PFSK-1 (cell line): ENCODE measurements at regions not wholly inside any gene's neighbourhood (a gene's known extent, or its start where the extent isn't known, plus 50 kb on each side); places are given as distances from the start of the nearest gene placed in this dataset.

ENCODE experiments used
- FOXP2 ChIP-seq: optimal IDR thresholded peaks from 2 replicates; pipeline ENCODE3; 2011; ENCODE audit warnings: borderline replicate concordance, control low read depth, inconsistent platforms; ENCODE audit not compliant: insufficient read depth; ENCODE audit errors: extremely low read length, extremely low read depth
- POLR2AphosphoS5 ChIP-seq: IDR thresholded peaks from 2 replicates; pipeline ENCODE4 v1.6.1; 2012; ENCODE audit warnings: low read depth, mild to moderate bottlenecking, control low read depth, low read length, moderate library complexity
- SIN3A ChIP-seq: IDR thresholded peaks from 2 replicates; pipeline ENCODE4 v1.6.1; 2012; ENCODE audit warnings: mild to moderate bottlenecking, low read length, moderate library complexity, borderline replicate concordance; ENCODE audit not compliant: insufficient read depth
- TAF1 ChIP-seq: IDR thresholded peaks from 2 replicates; pipeline ENCODE4 v1.6.1; 2012; ENCODE audit warnings: low read length, control low read depth, borderline replicate concordance; ENCODE audit not compliant: insufficient read depth
- TF ChIP-seq, protein P1 (sequence below), 2 experiments: IDR thresholded peaks; 2 replicates each; pipeline versions ENCODE4 v1.6.1 to v1.8.0; 2011 to 2012; ENCODE audit warnings: low read depth in 2 of 2, low read length in 2 of 2, control low read depth in 1 of 2, inconsistent platforms in 1 of 2, mild to moderate bottlenecking in 1 of 2, moderate library complexity in 1 of 2; ENCODE audit not compliant: insufficient read depth in 1 of 2

DNA sequence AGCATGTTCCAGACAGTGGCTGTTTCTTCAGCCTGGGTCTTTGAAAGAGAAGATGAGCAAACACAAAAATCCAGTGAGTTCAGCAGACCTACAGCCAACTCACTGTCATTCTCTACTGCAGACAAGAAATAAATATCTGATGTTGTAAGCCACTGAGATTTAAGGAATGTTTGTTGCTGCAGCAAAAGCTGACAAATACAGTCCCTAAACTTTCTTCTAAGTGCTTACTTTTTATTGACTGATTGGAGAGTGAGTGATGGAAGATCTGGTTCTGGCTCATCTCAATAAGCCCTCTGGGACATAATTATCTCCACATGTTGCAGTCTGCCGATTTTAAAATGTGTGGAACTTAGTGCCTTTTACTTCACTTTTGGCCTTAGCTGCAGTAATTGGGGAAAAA lies 69.9 kb upstream of the LMNB1 start:
- TF ChIP-seq TAF1 (no peak), SIN3A (no peak), FOXP2 (no peak), POLR2AphosphoS5 (no peak)
- TF ChIP-seq, protein P1, sequence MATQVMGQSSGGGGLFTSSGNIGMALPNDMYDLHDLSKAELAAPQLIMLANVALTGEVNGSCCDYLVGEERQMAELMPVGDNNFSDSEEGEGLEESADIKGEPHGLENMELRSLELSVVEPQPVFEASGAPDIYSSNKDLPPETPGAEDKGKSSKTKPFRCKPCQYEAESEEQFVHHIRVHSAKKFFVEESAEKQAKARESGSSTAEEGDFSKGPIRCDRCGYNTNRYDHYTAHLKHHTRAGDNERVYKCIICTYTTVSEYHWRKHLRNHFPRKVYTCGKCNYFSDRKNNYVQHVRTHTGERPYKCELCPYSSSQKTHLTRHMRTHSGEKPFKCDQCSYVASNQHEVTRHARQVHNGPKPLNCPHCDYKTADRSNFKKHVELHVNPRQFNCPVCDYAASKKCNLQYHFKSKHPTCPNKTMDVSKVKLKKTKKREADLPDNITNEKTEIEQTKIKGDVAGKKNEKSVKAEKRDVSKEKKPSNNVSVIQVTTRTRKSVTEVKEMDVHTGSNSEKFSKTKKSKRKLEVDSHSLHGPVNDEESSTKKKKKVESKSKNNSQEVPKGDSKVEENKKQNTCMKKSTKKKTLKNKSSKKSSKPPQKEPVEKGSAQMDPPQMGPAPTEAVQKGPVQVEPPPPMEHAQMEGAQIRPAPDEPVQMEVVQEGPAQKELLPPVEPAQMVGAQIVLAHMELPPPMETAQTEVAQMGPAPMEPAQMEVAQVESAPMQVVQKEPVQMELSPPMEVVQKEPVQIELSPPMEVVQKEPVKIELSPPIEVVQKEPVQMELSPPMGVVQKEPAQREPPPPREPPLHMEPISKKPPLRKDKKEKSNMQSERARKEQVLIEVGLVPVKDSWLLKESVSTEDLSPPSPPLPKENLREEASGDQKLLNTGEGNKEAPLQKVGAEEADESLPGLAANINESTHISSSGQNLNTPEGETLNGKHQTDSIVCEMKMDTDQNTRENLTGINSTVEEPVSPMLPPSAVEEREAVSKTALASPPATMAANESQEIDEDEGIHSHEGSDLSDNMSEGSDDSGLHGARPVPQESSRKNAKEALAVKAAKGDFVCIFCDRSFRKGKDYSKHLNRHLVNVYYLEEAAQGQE (IDR thresholded peaks at IDR 0.05; ENCODE audit: insufficient read depth in 1 of 2, low read depth in 2 of 2, low read length in 2 of 2), result no peak

DNA sequence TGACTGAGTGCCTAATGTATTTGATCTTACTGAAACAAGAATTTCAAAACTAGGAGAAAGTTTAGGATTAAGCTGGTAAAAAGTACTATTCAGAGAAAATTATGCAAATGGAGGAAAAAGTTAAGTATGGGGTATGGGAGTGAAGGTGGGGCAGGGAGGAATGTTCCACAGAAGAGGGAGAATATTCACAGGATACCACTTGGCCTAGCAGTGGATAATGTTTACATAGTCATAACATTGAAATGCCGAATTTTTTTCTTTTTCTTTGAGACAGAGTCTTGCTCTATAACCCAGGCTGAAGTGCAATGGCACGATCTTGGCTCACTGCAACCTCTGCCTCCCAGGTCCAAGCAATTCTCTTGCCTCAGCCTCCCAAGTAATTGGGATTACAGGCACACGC lies 61.2 kb upstream of the LMNB1 start:
- TF ChIP-seq, protein P1 (IDR thresholded peaks at IDR 0.05; ENCODE audit: insufficient read depth in 1 of 2, low read depth in 2 of 2, low read length in 2 of 2), result no peak
- no peak for TF ChIP-seq SIN3A
- TF ChIP-seq TAF1, result no peak
- TF ChIP-seq POLR2AphosphoS5, result no peak
- TF ChIP-seq FOXP2, result no peak

DNA sequence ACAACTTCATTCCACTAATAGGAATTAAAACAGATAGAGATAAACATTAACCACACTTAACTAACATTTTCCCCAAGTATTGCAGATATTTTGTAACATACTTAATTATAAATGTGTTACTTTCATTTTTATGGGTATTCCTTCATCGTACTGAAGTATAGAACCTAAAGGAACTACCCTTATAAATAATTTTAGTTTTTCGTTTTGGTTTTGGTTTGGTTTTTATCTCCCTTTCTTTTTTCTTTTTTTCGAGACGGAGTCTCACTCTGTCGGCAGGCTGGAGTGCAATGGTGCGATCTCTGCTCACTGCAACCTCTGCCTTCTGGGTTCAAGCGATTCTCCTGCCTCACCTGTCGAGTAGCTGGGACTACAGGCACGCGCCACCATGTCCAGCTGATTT lies 60.1 kb upstream of the LMNB1 start:
- TF ChIP-seq, protein P1 (IDR thresholded peaks at IDR 0.05; ENCODE audit: insufficient read depth in 1 of 2, low read depth in 2 of 2, low read length in 2 of 2), result no peak
- TF ChIP-seq FOXP2 (no peak), POLR2AphosphoS5 (no peak), TAF1 (no peak), SIN3A (no peak)

DNA sequence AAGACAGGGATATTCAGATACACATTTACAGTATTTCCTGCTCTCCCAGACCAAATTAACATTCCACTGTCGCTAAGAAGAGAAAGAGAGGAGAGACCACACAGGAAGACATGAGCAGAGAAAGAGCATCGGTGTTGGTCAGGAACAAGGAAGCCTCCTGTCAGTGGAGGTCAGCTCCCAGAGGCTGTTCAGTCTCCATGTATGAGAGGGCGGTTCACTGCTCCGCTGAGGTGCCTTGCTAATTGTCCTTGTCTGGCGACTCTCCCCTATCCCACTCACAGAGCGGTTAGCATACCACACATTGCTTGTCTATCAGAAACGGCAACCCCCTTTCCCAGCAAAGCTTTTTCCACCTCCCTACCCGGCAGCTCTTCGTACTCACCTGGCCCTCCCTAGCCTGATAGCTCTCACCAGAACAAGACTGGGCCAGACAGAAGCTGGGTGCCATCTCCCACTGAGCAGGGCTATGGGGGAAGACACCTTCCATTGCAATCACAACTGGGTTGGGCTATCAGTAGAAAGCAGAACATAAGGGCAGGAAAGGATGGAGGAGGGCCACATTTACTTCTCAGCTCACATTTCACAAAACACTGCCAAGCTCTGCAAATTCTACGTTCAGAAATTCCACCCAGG lies 58.6 kb upstream of the LMNB1 start:
- TF ChIP-seq SIN3A (no peak), TAF1 (no peak), FOXP2 (no peak), POLR2AphosphoS5 (no peak)
- TF ChIP-seq, protein P1 (IDR thresholded peaks at IDR 0.05; ENCODE audit: insufficient read depth in 1 of 2, low read depth in 2 of 2, low read length in 2 of 2), result no peak

DNA sequence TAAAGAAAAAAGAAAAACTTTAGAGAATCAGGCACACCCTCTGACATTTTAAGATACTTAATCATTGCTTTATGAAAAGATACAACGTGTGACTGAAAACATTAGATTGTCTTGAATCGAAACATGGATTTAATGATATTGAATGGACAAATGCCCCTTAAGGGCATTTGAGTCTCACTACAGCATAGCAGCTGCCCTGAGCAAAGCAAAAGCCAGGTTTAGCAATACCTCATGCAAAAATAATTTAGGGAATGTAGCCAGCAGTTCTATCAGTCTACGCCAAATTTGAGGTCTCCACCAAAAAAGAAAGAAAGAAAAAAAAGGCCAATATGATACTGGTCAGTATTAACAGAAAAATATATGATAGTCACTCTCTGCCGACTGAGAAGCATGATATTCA lies 56.6 kb upstream of the LMNB1 start:
- TF ChIP-seq TAF1 (no peak), SIN3A (no peak), POLR2AphosphoS5 (no peak), FOXP2 (no peak)
- TF ChIP-seq, protein P1 (IDR thresholded peaks at IDR 0.05; ENCODE audit: insufficient read depth in 1 of 2, low read depth in 2 of 2, low read length in 2 of 2), result no peak
